ENCODE measurements at regions not wholly inside any gene's neighbourhood (a gene's known extent, or its start where the extent isn't known, plus 50 kb on each side); places are given as distances from the start of the nearest gene placed in this dataset.

DNA sequence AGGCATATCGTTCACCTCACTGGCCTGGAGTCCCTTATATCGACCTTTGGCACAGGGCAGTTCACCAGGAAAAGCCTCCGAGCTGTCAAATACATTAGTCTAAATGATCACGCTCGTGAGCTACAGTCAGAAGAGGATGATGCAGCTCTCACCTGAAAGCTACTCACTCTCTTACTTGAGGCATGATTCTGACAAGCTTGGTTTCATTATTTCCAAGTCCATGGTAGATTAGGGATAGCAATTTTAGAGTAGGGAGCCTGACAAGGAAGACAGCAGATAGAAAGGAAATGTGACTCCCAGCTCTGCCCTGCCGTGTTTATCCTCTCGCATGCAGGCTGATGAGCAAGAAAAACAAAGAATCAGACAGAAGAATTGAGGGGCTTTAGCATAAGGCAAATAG lies 98.0 kb upstream of the MAP1B start:
- TF ChIP-seq POLR2AphosphoS5 (IDR thresholded peaks at IDR 0.05): no peak
- TF ChIP-seq CTCF (IDR thresholded peaks at IDR 0.05): no peak
- no peak for TF ChIP-seq POLR2A (IDR thresholded peaks at IDR 0.05)
- no peak for TF ChIP-seq EP300 (IDR thresholded peaks at IDR 0.05)

Data from suprapubic skin (tissue), 4 donors.